ENCODE measurements at regions not wholly inside any gene's neighbourhood (a gene's known extent, or its start where the extent isn't known, plus 50 kb on each side); places are given as distances from the start of the nearest gene placed in this dataset.
A peak's percentile ranks its signal among the peaks of the same experiment; 100 is the strongest.

- no peak overlapping the region for H3K9ac ChIP-seq (ENCODE audit: low read depth, low read length)
- H3K9me3 ChIP-seq (ENCODE audit: control insufficient read depth, insufficient read depth, low read length), result no peaks in the 10 kb centered on the region
- no peaks in the 10 kb centered on the region for H3K4me1 ChIP-seq (ENCODE audit: insufficient read depth, low read length)
- H3K36me3 ChIP-seq (ENCODE audit: insufficient read depth, low read length), result no peaks in the 10 kb centered on the region
Observed at GRCh38 chr7:4626318-4626845, 55.7 kb upstream of the FOXK1 start.

DNA sequence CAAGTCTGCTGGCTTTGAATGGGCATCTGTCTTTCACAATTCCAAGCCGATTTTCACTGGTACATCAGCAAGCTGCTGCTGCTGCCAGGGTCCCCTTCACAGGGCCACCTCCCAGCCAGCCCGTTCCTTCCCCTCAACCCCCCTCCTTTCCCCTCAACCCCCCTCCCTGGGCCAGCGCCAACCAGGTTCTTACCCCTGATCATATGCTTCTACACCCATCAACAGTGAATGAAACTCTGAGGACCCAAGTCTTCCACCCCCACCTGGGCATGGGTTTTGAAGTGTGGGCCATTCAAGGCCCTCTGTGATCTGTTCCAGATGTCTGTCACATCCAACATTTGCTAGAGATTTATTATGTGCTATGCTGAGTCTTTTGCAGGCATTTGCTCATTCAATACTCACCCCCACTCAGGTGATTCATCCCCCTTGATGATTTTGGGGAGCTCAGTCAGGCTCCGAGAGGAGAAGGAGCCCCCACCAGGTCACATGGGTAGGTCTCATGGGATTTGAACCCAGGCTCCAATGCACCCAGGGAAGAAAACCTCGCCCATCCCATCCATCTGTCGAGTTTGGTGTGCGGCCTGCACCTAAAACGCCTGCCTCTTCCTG lies 52.7 kb upstream of the FOXK1 start:
- Histone ChIP-seq H3K4me1 (ENCODE audit: insufficient read depth, low read length) (no peaks in the 10 kb centered on the region), H3K9me3 (ENCODE audit: control insufficient read depth, insufficient read depth, low read length) (no peaks in the 10 kb centered on the region), H3K36me3 (ENCODE audit: insufficient read depth, low read length) (no peaks in the 10 kb centered on the region), H3K9ac (ENCODE audit: low read depth, low read length) (no peak overlapping the region)

- Histone ChIP-seq H3K9me3 (ENCODE audit: control insufficient read depth, insufficient read depth, low read length) (no peaks in the 10 kb centered on the region), H3K9ac (ENCODE audit: low read depth, low read length) (peak overlapping the region; percentile 51), H3K4me1 (ENCODE audit: insufficient read depth, low read length) (no peaks in the 10 kb centered on the region), H3K36me3 (ENCODE audit: insufficient read depth, low read length) (no peaks in the 10 kb centered on the region)
Observed at GRCh38 chr7:4631380-4632179, 50.5 kb upstream of the FOXK1 start.

All from ES-I3 (cell line).